ES-I3 (cell line): ENCODE measurements at regions not wholly inside any gene's neighbourhood (a gene's known extent, or its start where the extent isn't known, plus 50 kb on each side); places are given as distances from the start of the nearest gene placed in this dataset.
"Not testable (repeated sequence)": the region's sequence is repeated elsewhere in the genome, so short reads cannot be mapped to it uniquely, and the experiment has no call there.

Source experiments
- H3K36me3 ChIP-seq: 2 replicates; pipeline ENCODE4 v1.6.1; 2013; ENCODE audit warnings: mild to moderate bottlenecking, low read length, control low read depth, moderate library complexity; ENCODE audit not compliant: insufficient read depth
- H3K4me1 ChIP-seq: 2 replicates; pipeline ENCODE4 v1.6.1; 2013; ENCODE audit warnings: mild to moderate bottlenecking, control low read depth, low read length; ENCODE audit not compliant: insufficient read depth
- H3K9ac ChIP-seq: 2 replicates; pipeline ENCODE4 v1.6.1; 2013; ENCODE audit warnings: low read depth, mild to moderate bottlenecking, low read length, moderate library complexity
- H3K9me3 ChIP-seq: 2 replicates; pipeline ENCODE4 v1.6.1; 2013; ENCODE audit warnings: mild to moderate bottlenecking, low read length, moderate library complexity; ENCODE audit not compliant: control insufficient read depth, insufficient read depth

DNA sequence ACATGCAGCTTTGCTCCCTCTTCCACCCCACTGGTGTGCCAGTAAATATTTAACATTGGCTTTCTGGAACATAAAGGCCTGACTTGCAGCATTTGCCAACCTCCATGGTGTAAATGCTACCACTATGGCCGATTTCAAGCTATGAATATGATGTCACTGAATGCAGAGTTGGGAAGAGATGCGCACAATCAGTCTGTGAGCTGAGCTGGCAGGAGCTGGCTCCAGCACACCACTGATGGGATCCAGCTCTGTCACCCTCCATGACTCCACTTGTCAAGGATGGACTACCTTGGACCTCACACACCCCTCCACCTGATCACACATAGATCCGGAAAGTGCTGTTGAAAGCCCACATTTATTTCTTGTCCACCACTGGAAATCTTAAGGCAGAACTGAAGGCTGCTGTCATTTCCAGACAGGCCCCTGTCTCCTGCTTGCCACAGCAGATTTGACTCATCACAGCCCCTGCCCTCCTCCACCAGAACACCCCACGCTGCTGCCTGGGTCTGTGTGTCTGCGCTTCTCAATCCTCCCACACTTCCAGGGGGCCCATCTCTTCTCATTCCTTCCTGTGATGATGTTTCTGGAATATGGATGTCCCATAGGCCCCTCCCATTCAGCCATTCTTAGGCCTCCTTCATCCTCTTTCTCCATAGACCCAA lies 82.2 kb upstream of the BCAR3 start:
- H3K36me3 ChIP-seq: no peaks in the 10 kb centered on the region
- H3K9me3 ChIP-seq: no peaks in the 10 kb centered on the region
- H3K4me1 ChIP-seq: peaks cover 11% of the 10 kb centered on the region; the same call in 1 of the 2 replicates
- H3K9ac ChIP-seq: no peak overlapping the region

DNA sequence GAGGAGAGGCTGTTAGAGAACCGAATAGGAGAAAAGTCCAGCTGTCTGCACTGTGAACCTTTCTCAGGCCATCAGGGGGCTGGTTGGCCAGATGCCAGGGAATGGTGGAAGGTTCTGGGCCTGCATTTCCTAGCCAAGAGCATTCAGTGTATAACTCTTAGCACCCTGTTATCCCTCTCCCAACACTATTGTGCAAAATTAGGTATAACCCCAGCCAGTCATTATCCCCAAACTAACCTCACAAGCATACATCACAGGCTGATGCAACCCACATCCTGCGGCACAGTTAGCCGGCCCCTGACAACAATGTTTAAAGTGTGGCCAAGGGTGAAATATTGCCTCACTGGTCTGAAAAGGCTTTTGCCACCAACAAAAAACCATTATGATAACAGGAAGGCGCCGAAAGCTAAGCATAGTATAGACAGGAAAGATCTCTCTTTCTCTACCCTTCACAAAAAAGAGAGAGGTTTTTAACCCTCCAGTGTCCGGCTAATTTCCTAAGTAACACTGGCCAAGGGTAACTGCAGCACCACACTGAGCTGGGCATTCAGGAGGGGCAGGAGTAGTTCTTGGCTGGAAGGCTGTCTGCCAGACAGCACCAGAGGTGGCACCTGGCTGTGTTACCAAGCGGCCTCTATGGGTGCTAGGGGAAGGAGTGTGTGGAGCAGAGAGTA lies 77.3 kb upstream of the BCAR3 start:
- Histone ChIP-seq H3K9ac (no peak overlapping the region), H3K9me3 (no peaks in the 10 kb centered on the region), H3K4me1 (no peaks in the 10 kb centered on the region)

GRCh38 chr1:93757256-93758036 lies 75.8 kb upstream of the BCAR3 start:
- Histone ChIP-seq H3K9ac (no peak overlapping the region), H3K4me1 (no peaks in the 10 kb centered on the region), H3K9me3 (no peaks in the 10 kb centered on the region), H3K36me3 (no peaks in the 10 kb centered on the region)

More for the DNA sequence above, 77.3 kb upstream of the BCAR3 start:
- H3K36me3 ChIP-seq: no peaks in the 10 kb centered on the region

DNA sequence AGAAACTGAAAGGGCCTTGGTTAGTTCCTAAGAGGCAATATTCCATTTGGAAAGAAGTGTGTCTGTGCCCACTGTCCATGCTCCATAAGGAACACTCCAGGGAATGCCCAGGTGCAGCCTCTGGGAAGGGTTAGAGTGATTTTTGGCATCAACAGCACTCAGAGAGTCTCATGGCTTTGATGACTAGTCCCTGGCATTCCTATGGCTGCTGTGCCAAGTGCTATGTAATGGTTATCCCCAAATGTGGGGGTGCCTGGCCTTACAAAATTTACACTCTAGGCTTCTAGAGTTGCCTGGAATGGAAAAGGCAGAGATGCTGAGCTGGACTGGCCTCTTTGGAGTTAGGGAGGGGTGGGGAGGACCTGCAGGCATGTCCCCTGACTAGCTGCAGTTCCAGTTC lies 75.0 kb upstream of the BCAR3 start:
- H3K4me1 ChIP-seq: no peaks in the 10 kb centered on the region
- no peaks in the 10 kb centered on the region for H3K9me3 ChIP-seq
- H3K9ac ChIP-seq: no peak overlapping the region
- H3K36me3 ChIP-seq: no peaks in the 10 kb centered on the region

GRCh38 chr1:93755251-93755715 lies 73.6 kb upstream of the BCAR3 start:
- H3K36me3 ChIP-seq, H3K9me3 ChIP-seq, H3K4me1 ChIP-seq, H3K9ac ChIP-seq: not testable (repeated sequence)

DNA sequence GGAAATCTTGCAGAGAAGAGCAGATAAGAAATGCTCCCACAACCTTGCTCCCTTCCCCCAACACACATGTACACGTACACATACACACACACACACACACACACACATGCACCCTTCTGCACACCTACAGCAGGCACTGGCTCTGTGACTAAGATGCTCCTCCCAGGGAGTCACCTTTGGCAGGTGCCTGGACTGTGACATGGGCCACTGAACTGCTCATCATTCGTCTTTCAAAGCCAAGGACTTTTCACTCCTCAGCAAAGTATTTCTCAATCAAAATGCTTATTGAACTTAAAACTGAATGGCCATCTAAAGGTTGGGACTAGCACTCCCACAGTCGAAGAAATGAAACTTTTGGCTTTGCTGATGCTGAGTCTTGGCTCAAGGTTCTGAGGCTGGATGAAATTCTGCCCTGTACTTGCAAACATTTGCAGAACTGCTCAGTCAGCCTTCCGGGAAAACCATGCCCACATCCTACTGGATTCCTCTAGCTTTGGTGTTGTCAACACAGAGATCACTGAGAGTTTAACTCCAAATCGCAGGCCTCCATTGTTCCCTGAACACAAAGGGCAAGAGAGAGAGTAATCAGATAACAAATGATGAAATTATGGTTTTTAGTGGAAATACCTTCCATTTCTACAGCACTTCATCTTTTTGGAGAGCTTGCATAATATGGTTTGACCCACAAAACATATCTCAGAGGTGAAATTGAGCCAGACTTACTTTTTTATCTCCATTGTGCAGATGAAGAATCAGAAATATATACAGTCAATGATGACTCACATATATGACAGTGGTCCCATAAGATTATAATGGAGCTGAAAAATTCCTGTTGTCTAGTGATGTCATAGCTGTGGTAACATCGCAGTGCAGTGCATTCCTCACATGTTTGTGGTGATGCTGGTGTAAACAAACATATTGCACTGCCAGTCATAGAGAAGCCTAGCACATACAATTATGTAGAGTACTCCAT lies 72.4 kb upstream of the BCAR3 start:
- H3K9ac ChIP-seq: no peak overlapping the region
- H3K9me3 ChIP-seq: no peaks in the 10 kb centered on the region
- no peaks in the 10 kb centered on the region for H3K36me3 ChIP-seq
- H3K4me1 ChIP-seq: no peaks in the 10 kb centered on the region

GRCh38 chr1:93751377-93752250 lies 70.0 kb upstream of the BCAR3 start:
- Histone ChIP-seq H3K9me3 (0 out of 2 replicates have a peak, but pooled peaks cover 5% of the 10 kb centered on the region), H3K4me1 (no peaks in the 10 kb centered on the region), H3K36me3 (no peaks in the 10 kb centered on the region), H3K9ac (no peak overlapping the region)

DNA sequence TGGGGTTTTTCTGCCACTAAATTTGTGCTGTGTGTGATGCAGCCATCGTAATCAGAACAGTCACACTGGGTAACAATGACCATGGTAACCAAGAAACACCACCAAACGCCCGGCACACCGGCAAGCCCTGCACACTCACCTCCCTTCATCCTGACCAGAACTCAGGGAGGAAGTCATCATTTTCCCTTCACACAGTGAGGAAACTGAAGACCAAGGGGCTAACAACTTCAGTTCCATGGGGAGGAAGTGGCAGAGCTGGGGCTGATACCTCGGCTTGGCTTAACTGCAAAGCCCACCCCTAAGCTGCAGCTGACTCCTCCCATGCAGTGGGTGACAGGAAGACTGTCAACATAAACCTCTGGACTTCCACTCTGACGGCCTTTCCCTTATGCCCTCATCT lies 69.3 kb upstream of the BCAR3 start:
- Histone ChIP-seq H3K4me1 (no peaks in the 10 kb centered on the region), H3K9me3 (0 out of 2 replicates have a peak, but pooled peaks cover 5% of the 10 kb centered on the region), H3K36me3 (no peaks in the 10 kb centered on the region), H3K9ac (no peak overlapping the region)

DNA sequence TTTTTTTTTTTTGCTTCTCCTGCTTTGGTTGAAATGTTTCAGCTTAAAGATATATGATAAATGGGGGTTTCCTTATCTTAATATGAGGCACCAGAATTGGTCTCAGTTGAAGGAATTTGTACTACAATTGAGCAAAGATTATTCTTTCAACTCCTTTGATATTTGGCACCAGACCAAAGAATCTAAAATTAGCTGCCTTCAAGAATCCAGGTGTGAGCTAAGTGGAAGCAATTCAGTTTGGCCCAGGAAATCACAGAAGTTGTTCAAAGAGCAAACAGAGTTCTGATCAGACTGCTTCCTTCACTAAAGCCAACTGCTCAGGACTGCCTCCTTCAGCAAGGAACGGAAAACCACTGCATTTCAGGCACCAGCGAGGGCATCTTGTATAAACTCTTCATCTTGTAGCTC lies 68.3 kb upstream of the BCAR3 start:
- H3K36me3 ChIP-seq: no peaks in the 10 kb centered on the region
- no peak overlapping the region for H3K9ac ChIP-seq
- 0 out of 2 replicates have a peak, but pooled peaks cover 5% of the 10 kb centered on the region for H3K9me3 ChIP-seq
- no peaks in the 10 kb centered on the region for H3K4me1 ChIP-seq

GRCh38 chr1:93749487-93749886 lies 67.8 kb upstream of the BCAR3 start:
- Histone ChIP-seq H3K36me3 (no peaks in the 10 kb centered on the region), H3K4me1 (no peaks in the 10 kb centered on the region), H3K9ac (no peak overlapping the region), H3K9me3 (0 out of 2 replicates have a peak, but pooled peaks cover 5% of the 10 kb centered on the region)

GRCh38 chr1:93746021-93746812 lies 64.6 kb upstream of the BCAR3 start:
- Histone ChIP-seq H3K36me3 (no peaks in the 10 kb centered on the region), H3K9me3 (0 out of 2 replicates have a peak, but pooled peaks cover 5% of the 10 kb centered on the region), H3K9ac (no peak overlapping the region), H3K4me1 (no peaks in the 10 kb centered on the region)

- Histone ChIP-seq H3K36me3 (no peaks in the 10 kb centered on the region), H3K4me1 (no peaks in the 10 kb centered on the region), H3K9ac (no peak overlapping the region), H3K9me3 (0 out of 2 replicates have a peak, but pooled peaks cover 5% of the 10 kb centered on the region)
Observed at GRCh38 chr1:93744299-93744988, 62.8 kb upstream of the BCAR3 start.
